GM18519 (cell line): ENCODE measurements at regions not wholly inside any gene's neighbourhood (a gene's known extent, or its start where the extent isn't known, plus 50 kb on each side); places are given as distances from the start of the nearest gene placed in this dataset.
"Not testable (repeated sequence)": the region's sequence is repeated elsewhere in the genome, so short reads cannot be mapped to it uniquely, and the experiment has no call there.

Source experiments
- ATAC-seq: cut with Tn5 transposase; IDR thresholded peaks from one replicate; pipeline ENCODE4 v1.9.1; 2021; ENCODE audit warnings: mild to moderate bottlenecking, moderate library complexity; ENCODE audit not compliant: unreplicated experiment, low FRiP score

DNA sequence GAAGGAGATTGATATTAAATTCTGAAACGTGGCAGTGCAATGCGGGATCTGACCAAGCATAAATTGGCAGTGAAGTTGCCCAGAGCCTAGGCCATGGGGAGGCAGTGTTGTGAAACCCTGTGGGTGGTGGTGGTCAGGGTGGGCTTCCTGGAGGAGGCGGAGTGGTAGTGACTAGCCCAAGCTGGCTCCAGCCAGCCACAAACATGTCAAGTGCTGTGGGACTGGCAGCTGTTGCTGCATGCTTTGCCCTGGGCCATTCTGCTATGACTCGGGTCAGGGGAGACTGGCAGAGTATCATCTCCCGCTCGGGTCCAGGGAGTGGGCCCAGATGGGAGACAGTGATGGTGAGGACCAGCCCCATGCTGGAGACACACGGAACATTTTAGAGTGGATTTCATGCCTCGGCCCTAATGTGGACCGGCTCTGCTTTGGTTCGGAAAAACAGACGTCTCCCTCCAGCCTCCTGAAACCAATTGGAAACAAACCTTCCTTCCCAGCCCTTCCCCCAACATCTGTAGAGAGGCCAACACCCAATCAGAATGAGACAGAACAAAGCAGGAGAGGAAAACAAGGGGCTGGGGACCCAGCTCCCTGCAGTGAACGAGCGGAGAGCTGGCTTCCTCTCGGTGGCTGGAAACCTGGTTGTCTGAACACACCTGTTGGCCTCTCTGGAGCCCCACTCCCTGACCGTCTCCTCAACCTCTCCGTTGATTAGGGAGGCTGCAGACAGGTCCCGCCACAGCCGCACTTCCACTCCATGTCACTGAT is 58.2 kb downstream of the TMEM270 start:
- ATAC-seq = no peak

DNA sequence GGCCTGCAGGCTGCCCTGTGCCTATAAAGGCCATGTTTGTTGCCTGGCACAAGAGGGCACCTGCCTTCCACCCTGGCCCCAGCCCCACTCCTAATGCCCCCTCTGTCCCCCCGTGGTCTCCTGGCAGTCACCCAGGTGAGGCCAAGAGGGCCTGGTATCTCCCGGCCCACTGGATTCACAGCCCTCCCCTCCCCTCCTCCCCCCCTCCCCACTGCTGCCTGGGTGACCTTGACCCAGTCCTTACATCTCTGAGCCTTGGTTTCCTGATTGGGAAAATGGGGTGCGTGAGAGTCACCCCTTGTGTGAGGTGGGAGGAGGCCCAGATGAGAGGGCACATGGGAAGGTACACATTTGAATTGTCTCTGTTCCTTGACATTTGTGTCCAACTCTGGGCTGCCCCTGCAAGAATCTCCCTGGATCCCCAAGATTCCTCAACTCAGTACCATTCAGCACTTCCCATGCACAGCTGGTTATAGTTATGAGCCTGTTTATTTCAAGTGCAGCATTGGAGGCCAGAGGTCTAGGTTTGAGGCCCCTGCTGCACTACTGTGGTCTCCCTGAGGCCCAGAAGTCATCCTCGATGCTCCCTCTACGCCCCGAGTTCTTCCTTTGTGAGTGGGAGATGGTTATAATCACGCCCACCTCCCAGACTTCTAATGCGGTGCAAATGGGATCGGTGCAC is 58.9 kb downstream of the TMEM270 start:
- no peak for ATAC-seq

DNA sequence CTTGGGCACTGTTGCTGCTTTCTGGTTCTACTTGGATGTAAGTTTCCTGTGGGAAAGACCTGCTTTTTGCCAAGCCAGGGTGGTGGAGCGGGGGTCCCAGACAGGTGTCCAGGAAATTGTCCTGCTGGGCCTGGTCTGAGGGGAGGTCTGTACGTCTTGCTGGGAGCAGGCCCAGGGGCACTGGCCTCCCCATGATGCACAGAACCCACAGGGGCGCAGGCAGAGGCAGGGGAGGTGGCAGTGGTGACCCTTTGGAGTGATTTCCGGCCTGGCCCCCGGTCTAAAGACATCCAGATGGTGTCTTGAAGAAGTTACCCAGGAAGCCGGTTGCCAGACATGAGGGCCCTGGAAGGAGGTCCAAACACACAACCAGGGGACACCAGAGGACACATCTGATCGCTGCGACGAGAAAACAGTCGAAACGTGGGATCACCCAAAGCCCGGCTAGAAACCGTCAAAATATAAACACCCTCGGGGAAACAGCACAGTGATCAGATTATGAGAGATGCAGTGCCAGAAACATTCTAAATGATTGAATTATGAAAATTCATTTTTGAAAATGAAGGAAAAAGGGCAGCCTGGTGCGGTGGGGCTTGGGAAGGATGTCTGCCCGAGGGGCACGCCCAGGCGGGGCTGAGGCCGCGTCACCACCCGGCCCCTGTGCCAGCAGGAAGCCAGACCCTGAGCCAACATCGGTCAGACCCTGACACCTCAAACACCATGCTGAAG is 59.6 kb downstream of the TMEM270 start:
- ATAC-seq = no peak

DNA sequence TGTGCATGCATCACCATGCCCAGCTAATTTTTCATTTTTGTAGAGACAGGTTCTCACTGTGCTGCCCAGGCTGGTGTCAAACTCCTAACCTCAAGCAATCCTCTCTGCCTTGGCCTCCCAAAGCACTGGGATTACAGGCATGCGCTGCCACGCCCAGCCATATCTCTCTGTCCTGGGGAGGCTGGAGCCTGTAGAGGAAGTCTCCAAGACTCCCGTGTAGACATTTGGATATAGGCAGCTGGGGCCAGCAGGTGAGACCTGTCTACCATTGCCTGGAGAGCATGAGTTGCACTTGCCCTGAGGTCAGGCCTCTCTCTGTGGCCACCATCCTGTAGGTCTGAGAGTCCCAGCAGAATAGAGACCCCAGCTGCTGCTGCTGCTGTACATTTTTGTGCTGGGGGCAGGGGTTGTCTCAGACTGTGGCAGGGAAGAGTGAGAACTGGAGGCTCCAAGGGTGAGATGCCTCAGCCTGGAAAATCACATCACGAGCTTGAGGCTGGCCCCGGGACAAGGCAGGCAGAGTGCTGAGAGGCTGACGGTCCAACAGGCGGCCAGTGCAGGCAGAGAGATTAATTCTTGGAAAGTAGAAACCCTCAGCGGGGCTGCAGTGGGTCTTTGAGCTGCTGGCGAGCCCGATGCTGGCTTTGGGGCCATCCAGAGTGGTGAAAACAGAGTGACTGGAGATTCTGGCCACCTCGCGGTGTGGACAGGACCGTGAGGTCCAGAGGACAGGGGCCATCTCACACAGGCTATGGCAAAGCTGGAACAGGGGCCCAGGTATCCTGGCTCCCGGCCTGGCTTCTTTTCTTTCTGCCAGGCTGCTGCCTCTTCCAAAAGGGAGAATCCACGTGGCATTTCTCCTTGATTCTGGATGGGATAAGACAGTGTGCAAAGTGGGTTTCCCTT is 60.9 kb downstream of the TMEM270 start:
- no peak for ATAC-seq

DNA sequence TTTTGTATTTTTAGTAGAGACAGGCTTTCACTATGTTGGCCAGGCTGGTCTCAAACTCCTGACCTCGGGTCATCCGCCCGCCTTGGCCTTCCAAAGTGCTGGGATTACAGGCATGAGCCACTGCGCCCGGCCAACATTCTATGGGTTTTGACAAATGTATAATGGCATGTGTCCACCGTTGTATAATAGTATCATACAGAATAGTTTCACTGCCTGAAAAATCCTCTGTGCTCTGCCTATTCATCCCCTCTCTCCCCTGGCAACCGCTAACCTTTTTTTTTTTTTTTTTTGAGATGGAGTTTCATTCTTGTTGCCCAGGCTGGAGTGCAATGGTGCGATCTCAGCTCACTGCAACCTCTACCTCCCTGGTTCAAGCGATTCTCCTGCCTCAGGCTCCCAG is 67.7 kb downstream of the TMEM270 start:
- ATAC-seq = not testable (repeated sequence)

DNA sequence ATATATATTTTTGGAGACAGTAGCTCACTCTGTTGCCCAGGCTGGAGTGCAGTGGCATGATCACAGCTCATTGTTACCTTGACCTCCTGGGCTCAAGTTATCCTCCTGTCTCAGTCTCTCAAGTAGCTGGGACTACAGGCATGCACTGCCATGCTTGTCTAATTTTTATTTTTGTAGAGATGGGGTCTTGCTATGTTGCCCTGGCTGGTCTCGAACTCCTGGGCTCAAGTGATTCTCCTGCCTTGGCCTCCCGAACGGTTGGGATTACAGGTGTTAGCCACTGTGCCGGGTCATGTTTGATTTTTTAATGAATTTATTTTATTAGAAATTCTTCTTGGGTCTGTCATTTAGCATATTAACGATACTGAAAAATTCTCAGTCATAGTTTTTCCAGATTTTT is 70.5 kb downstream of the TMEM270 start:
- ATAC-seq = no peak

DNA sequence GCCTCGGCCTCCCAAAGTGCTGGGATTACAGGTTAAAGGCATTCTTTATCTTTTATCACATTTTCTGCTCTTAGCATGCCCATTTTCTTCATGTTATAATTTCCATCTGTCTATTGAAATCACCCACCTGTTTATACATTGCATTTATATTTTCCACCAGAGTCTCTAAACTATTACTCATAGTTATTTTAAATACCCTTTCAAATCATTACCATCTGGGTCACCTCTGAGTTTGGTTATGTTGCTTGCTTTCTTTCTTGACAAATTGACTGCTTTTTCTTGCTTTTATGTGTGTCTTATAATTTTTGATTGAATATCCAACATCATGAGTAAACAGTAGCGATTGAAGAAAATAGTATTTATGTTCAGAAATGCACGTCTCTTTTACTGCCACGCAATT is 71.4 kb downstream of the TMEM270 start:
- ATAC-seq = no peak

DNA sequence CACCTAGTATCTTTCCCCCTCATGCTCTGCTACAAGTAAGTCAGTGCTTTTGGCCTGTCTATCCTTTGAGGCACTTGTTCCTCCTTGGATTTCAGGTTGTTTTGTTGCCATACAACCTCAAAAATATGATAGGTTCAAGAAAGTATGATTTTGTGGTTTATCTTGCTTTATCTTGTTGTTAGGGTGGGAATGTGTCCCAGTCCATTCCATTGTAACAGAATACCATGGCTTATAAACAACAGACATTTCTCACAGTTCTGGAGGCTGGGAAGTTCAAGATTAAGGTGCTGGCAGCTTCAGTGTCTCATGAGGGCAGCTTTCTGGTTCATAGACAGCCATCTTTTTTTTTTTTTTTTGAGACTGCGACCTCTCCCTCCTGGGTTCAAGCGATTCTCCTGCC is 72.1 kb downstream of the TMEM270 start:
- no peak for ATAC-seq

DNA sequence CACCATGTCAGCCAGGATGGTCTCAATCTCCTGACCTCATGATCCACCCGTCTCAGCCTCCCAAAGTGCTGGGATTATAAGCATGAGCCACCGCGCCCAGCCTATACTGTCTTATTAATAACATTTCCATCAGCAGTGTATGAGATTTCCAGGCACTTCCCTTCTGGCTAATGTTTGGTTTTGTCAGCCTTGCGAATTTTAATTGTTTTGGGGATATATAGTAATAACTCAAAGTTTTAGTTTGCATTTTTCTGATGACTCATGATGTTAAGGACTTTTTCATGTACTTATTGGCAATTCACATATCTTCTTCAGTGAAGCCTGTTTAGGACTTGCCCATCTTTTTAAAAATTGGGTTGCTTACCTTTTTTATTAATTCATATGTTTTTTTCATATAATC is 76.0 kb downstream of the TMEM270 start:
- ATAC-seq = no peak

DNA sequence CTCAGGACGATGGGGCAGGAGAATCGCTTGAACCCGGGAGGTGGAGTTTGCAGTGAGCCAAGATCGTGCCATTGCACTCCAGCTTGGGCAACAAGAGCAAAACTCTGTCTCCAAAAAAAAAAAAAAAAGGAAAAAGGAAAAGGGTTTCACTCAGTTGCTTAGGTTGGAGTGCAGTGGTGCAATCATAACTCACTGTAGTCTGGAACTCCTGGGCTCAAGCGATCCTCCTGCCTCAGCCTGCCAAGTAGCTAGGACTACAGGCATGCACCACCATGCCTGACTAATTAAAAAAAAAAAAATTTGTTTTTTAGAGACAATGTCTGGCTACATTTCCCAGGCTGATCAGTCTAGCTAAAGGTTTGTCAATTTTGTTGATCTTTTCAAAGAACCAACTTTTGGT is 76.7 kb downstream of the TMEM270 start:
- not testable (repeated sequence) for ATAC-seq

DNA sequence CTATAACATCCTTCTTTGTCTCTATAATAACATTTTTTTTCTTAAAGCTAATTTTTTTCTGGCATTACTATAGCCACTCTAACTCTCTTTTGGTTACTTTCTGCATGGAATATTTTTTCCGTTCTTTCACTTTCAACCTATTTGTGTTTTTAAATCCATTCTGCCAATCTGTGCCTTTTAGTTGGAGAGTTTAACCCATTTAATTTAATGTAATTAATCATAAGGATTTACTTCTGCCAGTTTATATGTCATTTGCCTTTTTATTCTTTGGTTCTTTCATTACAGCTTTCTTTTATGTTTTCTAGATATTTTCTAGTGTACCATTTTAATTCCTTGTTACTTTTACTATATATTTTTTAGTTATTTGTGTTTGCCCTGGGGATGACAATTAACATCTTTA is 78.6 kb downstream of the TMEM270 start:
- ATAC-seq = no peak

DNA sequence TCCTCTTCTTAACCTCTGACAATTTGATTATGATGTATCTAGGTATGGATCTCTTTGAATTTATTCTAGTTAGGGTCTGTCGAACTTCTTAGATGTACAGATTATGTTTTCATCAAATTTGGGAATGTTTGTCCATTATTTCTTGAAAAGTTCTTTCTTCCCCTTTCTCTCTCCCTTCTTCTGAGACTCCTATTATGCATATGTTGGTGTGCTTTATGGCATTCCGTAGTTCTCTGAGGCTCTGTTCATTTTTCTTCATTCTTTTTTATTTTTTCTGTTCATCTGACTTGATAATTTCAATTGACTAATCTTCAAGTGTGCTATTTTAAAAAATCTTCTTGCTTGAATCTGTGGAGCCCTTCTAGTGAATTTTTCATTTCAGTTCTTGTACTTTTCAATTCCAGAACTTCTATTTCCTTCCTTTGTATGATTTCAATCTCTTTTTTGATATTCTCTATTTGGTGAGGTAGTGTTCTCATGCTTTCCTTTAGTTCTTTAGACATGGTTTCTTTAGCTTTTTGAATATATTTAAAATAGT is 79.8 kb downstream of the TMEM270 start:
- ATAC-seq = no peak

DNA sequence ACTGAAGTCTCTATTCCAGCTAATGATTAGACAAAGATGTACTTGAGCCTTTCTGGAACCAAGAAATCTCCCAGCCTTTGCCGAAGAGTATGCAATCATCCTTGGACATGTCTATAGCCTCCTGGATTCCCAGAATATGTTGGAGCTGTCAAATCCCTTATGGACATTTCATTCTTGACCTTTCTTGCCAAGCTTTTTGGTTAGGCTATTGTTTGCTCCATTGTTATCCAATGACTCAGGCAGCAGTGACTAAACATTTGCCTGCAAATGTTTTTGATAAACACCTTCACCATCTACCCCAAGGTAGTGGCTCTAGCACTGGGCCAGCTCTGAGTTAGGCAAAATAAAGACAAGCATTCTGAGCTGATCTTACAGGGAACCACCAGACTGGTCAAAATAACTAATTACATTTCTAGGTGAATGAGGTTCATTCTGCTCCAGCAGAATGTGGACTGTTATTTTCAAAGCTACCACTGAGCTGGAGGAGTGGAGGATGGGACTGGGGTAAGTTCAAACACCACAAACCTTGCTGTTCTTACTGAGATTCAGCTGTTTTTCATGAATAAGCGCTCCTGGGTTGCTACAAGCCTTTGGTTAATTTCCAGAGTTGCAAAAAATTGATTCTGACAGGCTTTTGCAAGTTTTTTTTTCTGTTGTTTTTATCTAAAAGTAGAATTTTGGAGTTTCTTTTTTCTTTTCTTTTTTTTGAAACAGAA is 81.0 kb downstream of the TMEM270 start:
- ATAC-seq = no peak

DNA sequence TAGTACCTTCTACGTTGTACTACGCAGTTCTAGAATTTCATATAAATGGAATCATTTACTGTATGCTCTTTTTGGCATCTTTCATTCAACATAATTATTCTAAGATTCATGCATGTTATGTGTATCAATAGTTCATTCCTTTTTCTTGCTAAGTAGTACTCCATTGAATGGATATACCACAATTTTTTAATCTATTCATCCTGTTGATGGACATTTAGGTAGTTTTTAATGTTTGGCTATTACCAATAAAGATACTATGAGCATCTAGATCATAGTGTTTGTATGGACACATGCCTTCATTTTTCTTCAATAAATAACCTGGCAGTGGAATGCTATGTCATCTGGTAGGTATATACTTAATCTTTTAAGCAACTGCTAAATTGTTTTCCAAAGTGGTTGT is 83.0 kb upstream of the ELN start:
- no peak for ATAC-seq

DNA sequence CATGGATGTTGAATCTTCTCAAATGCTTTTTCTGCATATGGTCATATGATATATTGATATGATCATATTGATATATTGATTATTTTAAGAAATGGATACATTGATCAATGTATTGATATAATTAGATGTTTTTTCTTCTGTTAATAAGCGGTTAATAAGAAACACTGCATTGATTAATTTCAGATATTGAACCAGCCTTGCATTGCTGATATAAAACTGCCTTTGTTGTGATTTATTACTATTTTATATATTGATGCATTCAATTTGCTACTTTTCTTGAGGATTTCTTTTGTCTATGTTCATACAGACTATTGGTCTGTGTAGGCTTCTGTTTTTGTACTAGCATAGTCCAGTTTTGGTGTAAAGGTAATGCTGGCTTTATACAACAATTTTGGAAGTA is 79.7 kb upstream of the ELN start:
- no peak for ATAC-seq

DNA sequence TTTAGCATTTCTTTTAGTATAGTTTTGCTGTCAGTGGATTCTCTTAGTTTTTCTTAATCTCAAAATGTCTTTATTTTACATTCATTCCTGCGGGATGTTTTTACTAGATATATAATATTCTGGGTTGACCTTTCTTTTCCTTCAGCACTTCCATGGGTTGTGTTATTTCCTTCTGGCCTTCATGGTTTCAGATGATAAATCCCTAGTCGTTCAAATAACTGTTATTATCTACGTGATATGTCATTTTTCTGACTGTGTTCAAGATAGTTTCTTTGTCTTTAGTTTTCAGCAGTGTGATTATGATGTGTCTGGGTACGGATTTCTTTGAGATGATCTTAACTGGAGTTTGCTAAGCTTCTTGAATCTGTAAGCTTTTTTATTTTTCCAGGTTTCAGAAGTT is 75.7 kb upstream of the ELN start:
- no peak for ATAC-seq

DNA sequence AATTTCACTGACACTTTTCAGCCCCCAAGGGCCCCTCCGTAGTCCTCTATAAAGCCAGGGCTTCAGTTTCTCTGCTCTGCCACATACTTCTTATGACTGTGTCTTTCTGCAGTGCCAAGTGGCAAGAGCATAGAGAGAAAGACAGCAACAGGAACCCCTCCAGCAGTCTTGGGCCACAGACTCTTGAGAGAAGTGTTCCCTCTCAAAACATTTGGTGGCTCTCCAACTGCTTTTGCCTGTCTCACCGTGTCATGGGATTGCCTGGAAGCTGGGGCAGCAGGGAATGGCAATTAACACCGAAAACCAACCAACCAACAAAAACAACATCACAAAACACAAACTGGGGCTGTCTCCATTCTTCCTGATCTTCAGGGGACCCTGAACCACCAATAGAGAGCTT is 73.8 kb upstream of the ELN start:
- ATAC-seq = no peak

DNA sequence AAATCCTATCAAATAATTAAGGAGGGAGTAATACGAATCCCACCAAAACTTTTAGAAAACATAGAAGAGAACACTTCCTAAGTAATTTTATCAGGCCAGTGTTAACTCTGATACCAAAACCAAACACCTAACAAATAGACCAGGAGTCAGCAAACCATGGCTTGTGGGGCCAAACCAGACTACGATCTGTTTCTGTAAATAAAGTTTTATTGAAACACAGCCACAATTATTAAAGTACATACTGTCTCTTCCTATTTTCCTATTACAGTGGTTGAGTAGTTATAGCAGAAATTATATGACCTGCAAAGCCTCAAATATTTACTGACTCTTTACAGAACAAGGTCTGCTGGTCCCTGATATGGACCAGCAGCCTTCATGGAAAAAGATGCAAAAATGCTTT is 73.1 kb upstream of the ELN start:
- ATAC-seq = no peak

DNA sequence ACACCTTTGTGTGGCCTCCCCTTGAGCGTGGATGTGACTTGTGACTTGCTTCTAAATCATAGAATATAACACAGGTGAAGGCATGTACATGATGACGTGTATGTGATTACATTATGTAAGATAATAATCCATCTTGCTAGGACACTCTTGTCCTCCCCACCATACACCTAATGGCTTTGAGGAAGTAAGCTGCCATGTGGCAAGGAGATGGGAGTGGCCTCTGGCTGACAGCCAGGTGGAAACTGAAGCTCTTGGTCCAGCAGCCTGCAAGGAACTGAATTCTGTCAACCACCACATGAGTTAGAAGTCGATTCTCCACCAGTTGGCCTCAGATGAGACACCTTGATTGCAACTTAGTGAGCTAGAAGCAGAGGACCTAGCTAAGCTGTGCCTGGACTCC is 67.4 kb upstream of the ELN start:
- no peak for ATAC-seq

DNA sequence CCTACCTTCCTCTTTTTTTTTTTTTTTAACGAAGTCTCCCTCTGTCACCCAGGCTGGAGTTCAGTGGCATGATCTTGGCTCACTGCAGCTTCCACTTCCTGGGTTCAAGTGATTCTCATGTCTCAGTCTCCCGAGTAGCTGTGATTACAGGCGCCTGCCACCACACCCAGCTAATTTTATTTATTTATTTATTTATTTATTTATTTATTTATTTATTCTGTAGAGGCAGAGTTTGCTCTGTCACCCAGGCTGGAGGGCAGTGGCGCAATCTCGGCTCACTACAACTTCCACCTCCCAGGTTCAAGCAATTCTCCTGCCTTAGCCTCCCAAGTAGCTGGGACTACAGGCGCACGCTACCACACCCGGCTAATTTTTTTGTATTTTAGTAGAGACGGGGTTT is 66.0 kb upstream of the ELN start:
- not testable (repeated sequence) for ATAC-seq
